HFF-Myc (cell line): ENCODE measurements at regions not wholly inside any gene's neighbourhood (a gene's known extent, or its start where the extent isn't known, plus 50 kb on each side); places are given as distances from the start of the nearest gene placed in this dataset.

Experiments
- DNase-seq: peaks from one replicate; pipeline ENCODE4 v3.0.0-alpha.2; 2011; ENCODE audit warnings: low read depth; ENCODE audit errors: extremely low read depth
- H3K4me3 ChIP-seq: replicated peaks from 2 replicates; pipeline ENCODE4 v1.5.1; 2011; ENCODE audit warnings: low read depth, mild to moderate bottlenecking, control low read depth, low read length
- TF ChIP-seq, protein P1 (sequence below): IDR thresholded peaks from 2 replicates; pipeline ENCODE4 v1.5.1; 2012; ENCODE audit warnings: mild to moderate bottlenecking, low read depth, low read length, control low read depth; ENCODE audit errors: missing control alignments

DNA sequence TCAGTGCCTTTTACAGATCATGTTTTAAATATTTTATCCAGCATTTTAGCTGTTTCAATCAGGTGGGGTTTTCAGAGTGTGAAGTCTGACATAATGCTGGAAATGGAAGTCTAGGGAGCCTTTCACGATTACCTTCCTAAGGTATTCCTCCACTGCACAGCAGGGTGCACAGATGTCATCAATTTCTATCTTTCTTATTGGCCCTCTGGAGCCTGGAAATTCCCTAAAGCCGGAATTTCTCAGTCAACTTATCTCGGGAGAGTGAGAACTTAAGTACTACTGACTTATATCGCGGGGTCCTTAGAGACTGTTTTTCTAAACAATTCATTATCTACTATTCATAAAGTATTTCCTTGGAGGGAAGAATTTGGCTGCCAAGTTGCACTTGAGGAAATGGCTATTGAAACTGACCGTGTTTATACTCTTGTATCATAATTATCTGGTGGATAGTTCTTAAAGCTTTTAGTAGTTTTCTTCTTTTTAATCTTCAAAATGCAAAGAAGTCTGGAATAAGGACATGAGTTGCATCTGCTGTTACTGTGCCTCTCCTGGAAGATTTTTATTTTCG is 311.8 kb upstream of the B3GALT2 start:
- TF ChIP-seq, protein P1, sequence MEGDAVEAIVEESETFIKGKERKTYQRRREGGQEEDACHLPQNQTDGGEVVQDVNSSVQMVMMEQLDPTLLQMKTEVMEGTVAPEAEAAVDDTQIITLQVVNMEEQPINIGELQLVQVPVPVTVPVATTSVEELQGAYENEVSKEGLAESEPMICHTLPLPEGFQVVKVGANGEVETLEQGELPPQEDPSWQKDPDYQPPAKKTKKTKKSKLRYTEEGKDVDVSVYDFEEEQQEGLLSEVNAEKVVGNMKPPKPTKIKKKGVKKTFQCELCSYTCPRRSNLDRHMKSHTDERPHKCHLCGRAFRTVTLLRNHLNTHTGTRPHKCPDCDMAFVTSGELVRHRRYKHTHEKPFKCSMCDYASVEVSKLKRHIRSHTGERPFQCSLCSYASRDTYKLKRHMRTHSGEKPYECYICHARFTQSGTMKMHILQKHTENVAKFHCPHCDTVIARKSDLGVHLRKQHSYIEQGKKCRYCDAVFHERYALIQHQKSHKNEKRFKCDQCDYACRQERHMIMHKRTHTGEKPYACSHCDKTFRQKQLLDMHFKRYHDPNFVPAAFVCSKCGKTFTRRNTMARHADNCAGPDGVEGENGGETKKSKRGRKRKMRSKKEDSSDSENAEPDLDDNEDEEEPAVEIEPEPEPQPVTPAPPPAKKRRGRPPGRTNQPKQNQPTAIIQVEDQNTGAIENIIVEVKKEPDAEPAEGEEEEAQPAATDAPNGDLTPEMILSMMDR: no peak
- DNase-seq: no peak
- no peak overlapping the region for H3K4me3 ChIP-seq

DNA sequence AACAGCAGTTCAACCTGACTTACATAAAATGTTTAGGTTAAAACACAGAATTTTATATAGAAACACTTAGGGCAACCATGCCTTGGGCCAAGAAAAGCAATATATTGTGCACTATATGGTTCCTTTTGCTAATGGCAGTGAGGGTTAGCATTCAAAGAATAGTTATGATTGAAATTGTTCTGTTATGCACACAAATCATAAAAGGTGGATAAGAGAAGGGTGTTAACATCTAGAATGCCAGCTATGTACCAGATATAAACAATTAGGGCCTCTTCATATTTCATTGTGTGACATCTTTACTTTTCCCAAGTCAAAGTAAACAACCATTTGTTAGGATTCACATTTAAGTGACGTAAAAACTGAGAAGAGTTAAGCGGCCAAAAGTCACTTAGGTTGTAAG is 308.0 kb upstream of the B3GALT2 start:
- TF ChIP-seq, protein P1: no peak
- no peak overlapping the region for H3K4me3 ChIP-seq

DNA sequence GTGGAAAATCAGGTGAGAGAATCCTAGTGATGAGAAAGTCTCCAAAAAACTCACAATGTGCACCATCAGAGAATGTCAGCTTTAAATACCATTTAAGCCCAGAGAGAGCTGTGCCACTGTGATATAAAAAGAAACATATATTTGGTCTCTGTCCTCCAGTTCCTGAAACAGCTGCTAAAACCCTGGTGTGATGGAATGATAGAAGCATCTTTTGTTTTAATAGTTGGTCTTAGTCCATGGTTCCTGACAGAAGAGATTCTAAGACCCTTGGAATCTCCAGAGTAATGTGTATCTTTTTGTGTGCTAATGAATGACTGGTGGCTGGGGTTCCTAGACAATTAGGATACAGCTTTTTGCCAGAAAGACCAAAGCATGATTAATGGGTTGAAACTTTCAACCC is 302.8 kb upstream of the B3GALT2 start:
- TF ChIP-seq, protein P1: no peak
- H3K4me3 ChIP-seq: no peak overlapping the region
- DNase-seq: no peak

More for the DNA sequence above, 308.0 kb upstream of the B3GALT2 start:
- no peak for DNase-seq

DNA sequence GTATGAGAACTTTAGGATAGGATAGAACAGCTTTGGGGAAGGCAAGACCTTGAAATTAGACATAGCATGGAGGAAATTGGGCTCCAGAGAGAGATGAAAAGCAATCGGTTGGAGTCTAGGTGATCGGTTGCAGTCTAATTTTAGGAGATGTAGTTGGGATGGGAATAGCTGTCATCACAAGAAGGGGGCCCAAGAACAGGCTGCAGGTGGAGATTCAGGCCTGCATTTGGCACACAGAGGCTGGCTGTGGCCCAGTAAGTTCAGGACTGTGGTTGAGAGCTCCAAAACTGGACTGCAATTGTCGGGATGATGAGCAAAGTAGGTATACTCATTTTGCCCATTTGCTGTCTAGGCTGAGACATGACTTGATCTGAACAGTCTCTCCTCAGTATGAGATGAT is 301.3 kb upstream of the B3GALT2 start:
- no peak for DNase-seq
- H3K4me3 ChIP-seq: no peak overlapping the region
- TF ChIP-seq, protein P1: no peak

DNA sequence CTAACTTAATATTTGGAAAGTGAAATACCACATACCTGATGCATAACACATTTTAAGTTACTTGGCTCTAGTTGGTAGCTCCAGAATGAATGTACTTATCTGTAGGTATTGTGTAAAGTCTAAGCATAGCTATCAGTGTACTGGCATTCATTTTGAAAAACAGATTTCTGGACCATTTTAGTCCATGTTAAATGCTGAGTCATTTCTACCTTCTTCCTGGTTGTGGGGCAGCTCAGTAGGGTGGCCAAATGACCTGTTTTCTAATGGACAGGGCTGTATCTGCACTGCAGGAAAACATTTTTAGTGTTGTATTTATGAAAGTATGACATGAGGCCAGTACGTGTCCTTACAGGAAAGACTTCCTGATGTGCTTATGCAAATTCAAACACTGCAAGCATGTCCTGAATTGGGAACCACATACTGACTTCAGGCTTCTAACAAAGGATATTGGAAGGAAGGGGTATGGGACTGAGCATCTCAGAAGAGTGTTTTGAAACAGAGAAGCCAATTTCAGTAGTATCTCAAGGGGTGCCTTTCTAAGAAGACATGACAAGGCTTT is 300.3 kb upstream of the B3GALT2 start:
- no peak for DNase-seq
- no peak overlapping the region for H3K4me3 ChIP-seq
- TF ChIP-seq, protein P1: no peak

DNA sequence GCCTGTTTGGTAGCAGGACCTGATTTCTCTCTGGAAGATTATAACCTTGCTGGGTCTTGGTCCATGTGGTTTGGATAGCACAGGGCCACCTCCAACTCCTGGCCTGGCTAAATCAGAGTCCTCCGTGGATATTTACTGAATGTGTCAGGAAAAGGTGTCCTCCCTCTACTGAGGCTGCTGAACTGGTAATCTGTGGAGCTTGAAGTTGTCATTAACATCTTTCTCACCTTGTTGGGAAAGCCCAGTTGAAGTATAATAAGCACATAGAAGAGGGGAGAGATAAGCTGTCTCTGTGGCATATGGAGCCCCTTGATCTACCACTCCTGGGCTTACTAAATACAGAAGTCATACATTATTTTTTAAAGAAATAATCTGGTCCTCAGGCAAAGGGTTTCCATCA is 294.3 kb upstream of the B3GALT2 start:
- TF ChIP-seq, protein P1: no peak
- H3K4me3 ChIP-seq: no peak overlapping the region
- no peak for DNase-seq

DNA sequence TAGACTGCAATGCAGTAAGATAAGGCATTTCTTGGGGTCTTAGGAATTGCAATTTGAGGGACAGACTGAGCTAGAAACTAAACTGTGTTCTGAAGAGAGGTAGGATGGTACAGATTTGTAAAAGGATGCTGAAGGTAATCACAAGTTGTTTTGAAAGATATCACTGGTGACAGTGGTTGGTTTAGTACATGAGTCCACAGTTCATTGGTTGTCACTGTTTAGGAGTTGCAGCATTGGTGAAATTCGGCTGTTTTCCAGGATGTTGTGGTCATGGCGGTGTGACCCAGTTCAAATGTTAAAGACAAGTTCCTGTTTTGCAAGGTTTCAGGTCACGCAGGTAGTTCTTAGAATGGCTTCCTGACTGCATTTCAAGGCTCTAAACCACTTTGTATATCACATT is 292.8 kb upstream of the B3GALT2 start:
- no peak for DNase-seq
- H3K4me3 ChIP-seq: no peak overlapping the region
- TF ChIP-seq, protein P1: no peak
